Chondrocyte (in vitro differentiated cells): ENCODE measurements at regions not wholly inside any gene's neighbourhood (a gene's known extent, or its start where the extent isn't known, plus 50 kb on each side); places are given as distances from the start of the nearest gene placed in this dataset.

ENCODE experiments used
- DNase-seq: peaks from one replicate; pipeline ENCODE4 v3.0.0; 2021; ENCODE audit warnings: mixed read lengths, low spot score
- H3K27ac Mint-ChIP-seq: one replicate; pipeline ENCODE4 v1.8.0; 2021; ENCODE audit warnings: mild to moderate bottlenecking, moderate library complexity, mixed read lengths; ENCODE audit not compliant: unreplicated experiment
- H3K27me3 Mint-ChIP-seq: 2 replicates; pipeline ENCODE4 v1.8.0; 2021; ENCODE audit warnings: low read depth, mixed read lengths
- H3K36me3 Mint-ChIP-seq: 2 replicates; pipeline ENCODE4 v1.8.0; 2021; ENCODE audit warnings: low read depth, mixed read lengths
- H3K4me1 Mint-ChIP-seq: 2 replicates; pipeline ENCODE4 v1.8.0; 2021; ENCODE audit warnings: low read depth, mild to moderate bottlenecking, mixed read lengths
- H3K4me3 Mint-ChIP-seq: one replicate; pipeline ENCODE4 v1.8.0; 2021; ENCODE audit warnings: mild to moderate bottlenecking, moderate library complexity, mixed read lengths; ENCODE audit not compliant: unreplicated experiment
- H3K9me3 Mint-ChIP-seq: 2 replicates; pipeline ENCODE4 v1.8.0; 2021; ENCODE audit warnings: low read depth, mixed read lengths
- CTCF ChIP-seq: fragments of 200-600 bp; sonication (generic); IDR thresholded peaks from 2 replicates; pipeline ENCODE4 v1.5.0; 2021; ENCODE audit warnings: antibody characterized with exemption, mild to moderate bottlenecking, moderate library complexity

- H3K4me1 Mint-ChIP-seq: peaks cover 20% of the 10 kb centered on the region
- no peaks in the 10 kb centered on the region for H3K9me3 Mint-ChIP-seq
These were observed 62.9 kb upstream of the TULP4 start for GRCh38 chr6:158249340-158249836.

GRCh38 chr6:158251565-158251964 lies 60.7 kb upstream of the TULP4 start:
- peaks cover 5% of the 10 kb centered on the region for H3K36me3 Mint-ChIP-seq
- no peak overlapping the region for H3K27ac Mint-ChIP-seq
- no peaks in the 10 kb centered on the region for H3K9me3 Mint-ChIP-seq
- no peak for TF ChIP-seq CTCF
- H3K27me3 Mint-ChIP-seq: no peaks in the 10 kb centered on the region
- peaks cover 34% of the 10 kb centered on the region for H3K4me1 Mint-ChIP-seq
- no peak for DNase-seq
- no peak overlapping the region for H3K4me3 Mint-ChIP-seq

More at GRCh38 chr6:158249340-158249836, 62.9 kb upstream of the TULP4 start:
- H3K4me3 Mint-ChIP-seq: no peak overlapping the region
- H3K36me3 Mint-ChIP-seq: peaks cover 7% of the 10 kb centered on the region
- H3K27me3 Mint-ChIP-seq: no peaks in the 10 kb centered on the region
- H3K27ac Mint-ChIP-seq: no peak overlapping the region
- no peak for DNase-seq
- no peak for TF ChIP-seq CTCF

- H3K27ac Mint-ChIP-seq: no peak overlapping the region
- no peaks in the 10 kb centered on the region for H3K27me3 Mint-ChIP-seq
- H3K4me3 Mint-ChIP-seq: no peak overlapping the region
- no peak for TF ChIP-seq CTCF
- H3K9me3 Mint-ChIP-seq: no peaks in the 10 kb centered on the region
- peaks cover 46% of the 10 kb centered on the region for H3K4me1 Mint-ChIP-seq
- H3K36me3 Mint-ChIP-seq: peaks cover 5% of the 10 kb centered on the region
- DNase-seq: no peak
These were observed 59.0 kb upstream of the TULP4 start for GRCh38 chr6:158253248-158253647.

GRCh38 chr6:158255275-158255988 lies 56.8 kb upstream of the TULP4 start:
- Mint-ChIP-seq H3K36me3 (peaks cover 5% of the 10 kb centered on the region), H3K4me1 (peaks cover 46% of the 10 kb centered on the region), H3K27ac (peak overlapping the region; percentile 47), H3K4me3 (no peak overlapping the region), H3K27me3 (no peaks in the 10 kb centered on the region), H3K9me3 (no peaks in the 10 kb centered on the region)
- no peak for DNase-seq
- TF ChIP-seq CTCF: no peak

- Mint-ChIP-seq H3K27ac (no peak overlapping the region), H3K4me1 (peaks cover 40% of the 10 kb centered on the region), H3K36me3 (peaks cover 5% of the 10 kb centered on the region), H3K27me3 (no peaks in the 10 kb centered on the region), H3K4me3 (no peak overlapping the region), H3K9me3 (no peaks in the 10 kb centered on the region)
- no peak for TF ChIP-seq CTCF
- no peak for DNase-seq
These were observed 56.2 kb upstream of the TULP4 start for GRCh38 chr6:158255989-158256601.
